Keratinocyte (primary cell): ENCODE measurements at regions not wholly inside any gene's neighbourhood (a gene's known extent, or its start where the extent isn't known, plus 50 kb on each side); places are given as distances from the start of the nearest gene placed in this dataset.

Source experiments
- CTCF ChIP-seq, 3 experiments: IDR thresholded peaks in 1 of 3; conservative IDR thresholded peaks in 1 of 3; optimal IDR thresholded peaks in 1 of 3; 2 replicates in 2 of 3; 3 replicates in 1 of 3; pipeline versions ENCODE3 to v1.5.1; 2011; ENCODE audit warnings: low read length in 3 of 3, mild to moderate bottlenecking in 3 of 3, moderate library complexity in 2 of 3, control low read depth in 1 of 3, inconsistent platforms in 1 of 3; ENCODE audit not compliant: insufficient read depth in 2 of 3; ENCODE audit errors: extremely low read depth in 1 of 3
- EZH2 ChIP-seq: IDR thresholded peaks from one replicate; pipeline ENCODE4 v1.6.1; 2012; ENCODE audit warnings: inconsistent platforms, mild to moderate bottlenecking, low read length, moderate library complexity

GRCh38 chr6:44011350-44011920 is 115.8 kb downstream of the MRPL14 start:
- TF ChIP-seq CTCF (optimal IDR thresholded peaks at IDR 0.05 in 1 of 3, IDR thresholded peaks at IDR 0.05 in 1 of 3, conservative IDR thresholded peaks at IDR 0.05 in 1 of 3; ENCODE audit: extremely low read depth in 1 of 3, insufficient read depth in 2 of 3, low read length in 3 of 3) (no peak), EZH2 (no peak)
